ENCODE measurements at regions not wholly inside any gene's neighbourhood (a gene's known extent, or its start where the extent isn't known, plus 50 kb on each side); places are given as distances from the start of the nearest gene placed in this dataset.

DNA sequence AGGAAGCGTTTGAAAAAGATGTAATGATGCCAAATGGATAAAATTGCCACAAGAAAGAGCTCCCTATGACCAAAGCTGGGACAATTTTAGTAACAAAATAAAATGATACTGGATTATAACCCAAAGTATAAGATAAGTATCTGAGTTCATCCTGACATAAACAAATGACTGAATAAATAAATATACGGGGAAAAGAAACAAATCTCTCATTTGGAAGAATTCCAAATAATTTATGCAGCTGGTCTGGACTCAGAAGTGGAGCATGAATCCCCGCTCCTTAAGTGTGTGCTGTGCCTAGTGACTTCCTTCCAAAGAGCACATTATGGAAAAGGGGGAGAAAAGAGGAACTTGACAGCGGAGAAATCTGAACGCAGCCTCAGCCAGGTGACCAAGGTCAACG is 186.2 kb downstream of the RAMP3 start:
- DNase-seq (ENCODE audit: low read depth in 4 of 4, low spot score in 2 of 4) = no peak

GRCh38 chr7:45347804-45348203 is 190.2 kb downstream of the RAMP3 start:
- no peak for DNase-seq (ENCODE audit: low read depth in 4 of 4, low spot score in 2 of 4)

GRCh38 chr7:45349090-45349489 is 191.5 kb downstream of the RAMP3 start:
- no peak for DNase-seq (ENCODE audit: low read depth in 4 of 4, low spot score in 2 of 4)

GRCh38 chr7:45350896-45351295 is 193.3 kb downstream of the RAMP3 start:
- no peak for DNase-seq (ENCODE audit: low read depth in 4 of 4, low spot score in 2 of 4)

DNA sequence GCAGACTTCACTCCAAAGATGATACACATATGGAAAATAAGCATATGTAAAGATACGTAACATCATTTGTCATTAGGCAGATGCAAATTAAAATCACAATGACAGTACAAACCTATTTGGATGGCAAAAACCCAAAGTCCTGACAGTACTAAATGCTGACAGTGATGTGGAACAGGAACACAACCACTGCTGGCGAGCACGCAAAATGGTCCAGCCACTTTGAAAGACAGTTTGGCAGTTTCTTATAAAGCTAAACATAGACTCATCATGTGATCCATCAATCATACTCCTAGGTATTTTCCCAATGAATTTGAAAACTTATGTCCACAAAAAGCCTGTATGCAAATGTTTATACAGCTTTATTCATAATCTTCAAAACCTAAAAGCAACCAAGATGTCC is 200.7 kb downstream of the RAMP3 start:
- DNase-seq (ENCODE audit: low read depth in 4 of 4, low spot score in 2 of 4) = no peak

- no peak for DNase-seq (ENCODE audit: low read depth in 4 of 4, low spot score in 2 of 4)
Observed at GRCh38 chr7:45359250-45359649, 201.7 kb downstream of the RAMP3 start.

DNA sequence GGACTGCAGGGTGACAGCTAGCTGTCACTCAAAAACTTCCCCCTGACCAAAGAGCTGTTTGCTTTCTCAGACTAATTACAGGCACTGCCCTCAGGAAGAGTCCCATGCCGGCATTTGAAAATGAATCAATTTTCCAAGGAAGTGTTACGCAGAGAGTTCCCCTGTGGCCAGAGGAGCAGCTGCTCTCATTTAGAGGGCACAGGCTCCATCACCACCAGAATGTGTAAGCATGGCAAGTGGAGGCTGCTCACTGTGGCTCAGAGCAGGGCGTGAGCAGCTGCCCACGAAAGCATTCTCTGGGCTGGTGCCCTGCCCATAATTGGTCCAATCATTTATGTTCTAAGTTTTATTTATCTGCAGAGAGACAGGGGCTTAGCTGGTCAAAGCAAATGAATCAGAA is 202.2 kb downstream of the RAMP3 start:
- DNase-seq (ENCODE audit: low read depth in 4 of 4, low spot score in 2 of 4) = no peak

- no peak for DNase-seq (ENCODE audit: low read depth in 4 of 4, low spot score in 2 of 4)
Observed at GRCh38 chr7:45363669-45364068, 206.1 kb downstream of the RAMP3 start.

DNA sequence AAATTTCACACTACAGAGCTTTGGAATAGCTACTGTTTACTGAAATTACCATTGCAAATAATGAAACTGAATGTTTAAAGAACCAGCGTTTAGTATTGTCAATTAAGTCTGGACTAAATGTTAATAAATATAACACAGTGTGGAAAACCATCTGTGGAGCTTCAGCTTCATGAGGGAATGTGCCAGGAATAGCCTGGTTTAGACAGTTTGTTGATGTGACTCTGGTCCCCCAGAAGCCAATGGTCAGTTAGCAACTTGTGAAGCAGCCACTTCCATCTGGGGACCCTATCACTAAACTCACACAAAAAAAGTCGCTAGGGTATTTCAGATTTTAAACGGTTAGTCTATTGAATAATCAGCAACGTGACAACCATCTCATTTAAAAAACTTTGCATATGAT is 207.8 kb downstream of the RAMP3 start:
- DNase-seq (ENCODE audit: low read depth in 4 of 4, low spot score in 2 of 4) = no peak

DNA sequence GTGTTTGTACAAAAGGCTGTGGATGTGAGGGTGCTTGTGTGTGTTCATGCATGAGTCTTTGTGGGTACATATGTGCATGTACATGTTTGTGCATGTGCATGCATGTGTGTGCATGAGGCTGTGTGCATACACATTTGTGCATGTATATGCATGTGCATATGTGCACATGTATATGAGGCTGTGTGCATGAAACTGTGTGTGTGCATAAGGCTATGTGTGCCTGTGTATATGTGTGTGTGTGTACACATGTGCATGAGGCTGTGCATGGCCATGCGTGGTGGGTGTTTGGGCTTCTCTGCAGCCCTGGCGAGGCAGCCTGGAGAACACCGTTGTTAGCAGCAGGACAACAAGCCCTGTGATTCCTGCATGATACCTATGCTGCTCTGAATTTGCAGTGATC is 207.7 kb upstream of the ADCY1 start:
- no peak for DNase-seq (ENCODE audit: low read depth in 4 of 4, low spot score in 2 of 4)

GRCh38 chr7:45367026-45367425 is 207.1 kb upstream of the ADCY1 start:
- DNase-seq (ENCODE audit: low read depth in 4 of 4, low spot score in 2 of 4) = no peak

DNA sequence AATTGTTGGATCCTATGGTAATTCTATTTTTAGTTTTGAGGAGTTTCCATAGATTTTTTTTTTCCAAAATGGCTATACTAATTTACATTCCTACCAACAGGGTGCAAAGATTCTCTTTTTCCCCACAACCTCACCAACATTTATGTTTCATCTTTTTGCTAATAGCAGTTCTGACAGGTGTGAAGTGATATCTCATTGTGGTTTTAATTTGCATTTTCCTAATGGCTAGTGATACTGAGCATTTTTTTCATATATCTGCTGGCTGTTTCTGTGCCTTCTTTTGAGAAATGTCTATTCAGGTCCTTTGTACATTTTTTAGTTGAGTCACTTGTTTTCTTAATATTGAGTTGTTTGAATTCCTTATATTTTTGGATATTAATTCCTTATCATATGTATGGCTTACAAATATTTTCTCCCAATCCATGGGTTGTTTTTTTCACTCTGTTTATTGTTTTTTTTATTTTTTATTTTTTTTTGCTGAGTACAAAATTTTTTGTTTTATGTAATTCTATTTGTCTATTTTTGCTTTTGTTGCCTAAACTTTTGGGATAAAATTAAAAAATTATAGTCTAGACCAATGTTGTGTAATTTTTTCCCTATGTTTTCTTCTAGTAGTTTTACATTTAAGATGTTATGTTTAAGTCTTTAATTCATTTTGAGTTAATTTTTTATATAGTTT is 205.9 kb upstream of the ADCY1 start:
- no peak for DNase-seq (ENCODE audit: low read depth in 4 of 4, low spot score in 2 of 4)

- DNase-seq (ENCODE audit: low read depth in 4 of 4, low spot score in 2 of 4) = no peak
Observed at GRCh38 chr7:45384499-45384898, 189.7 kb upstream of the ADCY1 start.

DNA sequence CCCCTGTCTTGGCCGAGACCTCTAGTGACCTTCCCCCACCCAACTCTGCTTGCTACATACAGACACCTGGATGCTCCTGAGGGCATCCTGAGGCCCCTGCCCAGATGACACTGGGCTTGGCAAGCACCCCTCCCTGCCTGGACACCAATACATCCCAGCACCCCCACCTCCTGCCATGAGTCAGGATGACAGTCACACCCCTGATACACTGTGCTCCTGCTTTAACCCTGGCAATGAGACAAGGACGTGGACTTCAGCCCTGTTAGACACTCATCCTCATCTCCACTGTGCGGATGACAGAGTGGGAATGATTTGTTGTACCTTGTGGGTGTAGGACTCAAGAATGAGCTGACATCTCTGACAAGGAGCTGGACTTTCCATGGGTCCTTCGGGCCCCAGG is 186.3 kb upstream of the ADCY1 start:
- DNase-seq (ENCODE audit: low read depth in 4 of 4, low spot score in 2 of 4) = no peak

DNA sequence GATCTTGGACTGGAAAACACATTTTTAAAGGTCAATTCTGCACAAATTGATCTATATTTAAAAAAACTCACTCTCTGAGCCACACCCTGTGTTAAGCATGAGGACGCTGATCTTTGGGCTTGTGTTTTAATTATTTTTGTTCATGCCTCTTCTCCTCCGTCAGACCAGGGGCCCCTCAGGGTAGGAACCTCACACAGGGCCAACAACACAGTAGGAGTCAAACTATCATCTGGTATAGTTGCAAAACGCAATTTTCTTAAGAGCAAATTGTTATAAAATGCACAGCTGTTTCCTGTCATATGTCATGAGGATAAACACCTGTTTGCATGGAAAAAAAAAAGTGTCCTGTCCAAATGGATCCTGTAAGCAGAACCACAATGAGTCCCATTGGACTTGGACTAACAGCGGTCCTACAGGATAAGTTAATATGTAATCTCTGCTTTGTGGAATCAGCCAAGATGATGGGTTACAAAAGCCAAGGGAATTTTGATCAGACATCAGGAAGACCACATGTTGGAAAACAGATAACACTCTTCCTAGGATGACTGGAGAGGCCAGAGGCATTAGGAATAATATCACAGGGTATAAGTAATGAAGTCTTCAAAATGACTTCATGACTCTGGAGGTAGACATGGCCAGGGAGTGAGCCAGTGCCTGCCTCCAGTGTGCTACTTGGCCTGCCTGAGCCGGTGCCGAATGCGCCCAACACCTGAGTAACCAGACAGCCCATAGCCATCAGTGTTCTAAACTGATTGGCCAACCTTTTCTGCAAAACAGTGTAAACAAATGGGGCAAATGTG is 184.9 kb upstream of the ADCY1 start:
- no peak for DNase-seq (ENCODE audit: low read depth in 4 of 4, low spot score in 2 of 4)

DNA sequence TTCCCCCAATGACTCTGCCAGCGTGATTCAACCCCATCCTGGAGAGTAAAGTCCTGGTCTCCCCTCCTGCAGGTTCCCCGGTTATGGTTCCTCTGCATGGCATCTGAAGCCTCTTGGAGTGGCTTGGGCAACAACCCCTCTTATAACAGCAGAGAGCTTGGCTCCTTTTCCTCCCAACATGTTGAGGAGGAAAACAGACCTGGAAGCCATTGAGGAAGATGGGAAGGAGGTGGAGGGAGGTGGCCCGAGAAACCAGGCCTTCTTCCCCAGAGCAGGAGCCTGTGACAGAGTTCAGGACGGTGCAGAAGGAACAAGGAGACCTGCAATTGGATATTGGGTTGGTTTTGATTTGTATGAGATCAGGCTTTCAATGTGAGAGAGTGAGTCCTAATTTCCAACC is 184.0 kb upstream of the ADCY1 start:
- no peak for DNase-seq (ENCODE audit: low read depth in 4 of 4, low spot score in 2 of 4)

- no peak for DNase-seq (ENCODE audit: low read depth in 4 of 4, low spot score in 2 of 4)
Observed at GRCh38 chr7:45390731-45391130, 183.4 kb upstream of the ADCY1 start.

GRCh38 chr7:45391618-45392451 is 182.3 kb upstream of the ADCY1 start:
- DNase-seq (ENCODE audit: low read depth in 4 of 4, low spot score in 2 of 4) = no peak

DNA sequence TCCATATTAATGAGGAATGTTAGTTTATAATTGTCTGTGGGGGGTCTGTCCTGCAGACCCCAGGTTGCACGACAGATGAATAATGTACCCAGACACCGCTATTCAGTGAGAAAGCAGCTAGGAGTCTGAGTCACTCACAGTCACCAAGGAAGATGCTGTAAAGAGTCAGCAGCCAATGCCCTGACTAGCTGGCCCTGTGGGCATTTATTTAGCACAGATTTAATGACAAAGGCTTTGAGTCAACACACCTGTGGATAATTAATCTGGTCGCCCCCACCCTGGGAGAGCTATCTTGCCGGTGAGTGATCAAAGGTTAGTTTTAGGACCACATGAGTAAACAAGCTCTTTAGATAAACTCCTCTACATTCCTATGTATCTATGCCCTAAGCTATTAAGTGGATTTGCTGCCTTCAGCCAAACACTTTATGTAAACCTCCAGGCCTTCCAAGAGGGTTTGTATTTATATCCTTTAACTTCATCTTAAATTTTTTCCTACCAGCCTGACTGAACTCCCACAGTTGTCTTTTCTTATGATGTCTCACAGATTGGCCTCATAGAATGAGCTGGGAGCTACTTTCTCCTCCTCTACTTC is 180.0 kb upstream of the ADCY1 start:
- DNase-seq (ENCODE audit: low read depth in 4 of 4, low spot score in 2 of 4) = no peak

DNA sequence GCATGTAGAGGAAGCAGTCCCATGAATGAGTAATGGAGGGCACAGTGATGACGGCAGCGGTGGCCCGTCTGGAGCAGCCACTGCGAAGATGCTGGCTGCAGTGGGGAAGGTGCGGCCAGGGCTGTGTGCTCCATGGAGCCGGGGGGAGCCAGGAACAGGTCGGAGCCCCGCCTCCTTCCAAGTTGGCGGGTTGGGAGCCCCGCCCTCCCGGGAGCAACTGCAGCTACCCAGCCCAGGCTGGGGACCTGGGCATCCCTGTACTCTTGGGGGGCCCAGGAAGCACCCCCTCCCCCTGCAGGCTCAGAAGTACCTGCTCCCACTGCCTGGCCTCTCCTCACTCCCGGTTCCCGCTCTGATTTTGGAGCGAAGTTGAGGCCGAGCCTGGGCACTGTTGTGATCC is 175.1 kb upstream of the ADCY1 start:
- no peak for DNase-seq (ENCODE audit: low read depth in 4 of 4, low spot score in 2 of 4)

DNA sequence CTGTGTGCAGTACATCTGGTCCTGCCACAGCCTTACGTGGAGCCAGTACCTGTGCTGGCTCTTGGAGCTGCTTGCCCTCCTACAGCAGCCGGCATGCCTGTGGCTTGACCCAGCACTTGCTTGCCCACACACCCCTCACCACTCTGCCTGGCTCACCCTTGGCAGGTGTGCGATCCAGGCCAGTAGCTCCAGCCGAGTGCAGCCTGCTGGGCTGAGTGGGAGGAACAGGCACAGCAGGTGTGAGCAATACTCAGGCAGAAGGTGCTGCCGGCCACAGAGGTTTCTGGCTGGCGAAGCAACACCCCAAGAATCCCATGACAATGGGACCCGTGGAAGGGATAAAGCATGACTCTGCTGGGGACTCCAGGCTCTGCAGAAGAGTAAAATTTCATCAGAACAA is 173.5 kb upstream of the ADCY1 start:
- DNase-seq (ENCODE audit: low read depth in 4 of 4, low spot score in 2 of 4) = no peak

Data from left renal cortex interstitium (tissue), 4 donors.